H1 (cell line): ENCODE measurements at regions not wholly inside any gene's neighbourhood (a gene's known extent, or its start where the extent isn't known, plus 50 kb on each side); places are given as distances from the start of the nearest gene placed in this dataset.
A peak's percentile ranks its signal among the peaks of the same experiment; 100 is the strongest.

Experiments
- CTCF ChIA-PET: fragments of 300-600 bp; sonication (Branson Sonifier 250); formaldehyde crosslinking; loops from one replicate; lab custom pipeline; 2021; ENCODE audit not compliant: partially characterized antibody; lab: Charles Lee
- POLR2A ChIA-PET: fragments of 300-600 bp; sonication (Branson Sonifier 250); formaldehyde crosslinking; loops from one replicate; lab custom pipeline; 2021; ENCODE audit warnings: inconsistent platforms; ENCODE audit not compliant: partially characterized antibody; lab: Charles Lee
- DNase-seq, 2 experiments: peaks; one replicate each; pipeline versions ENCODE4 v3.0.0 to v3.0.0-alpha.2; 2010 to 2022; ENCODE audit warnings: low spot score in 2 of 2, low read depth in 1 of 2, mixed read lengths in 1 of 2
- FAIRE-seq: peaks from 2 replicates; lab custom pipeline; 2011; peaks lifted over from hg19 to GRCh38; lab: Jason Lieb, UNC
- H2AFZ ChIP-seq: 2 replicates; pipeline ENCODE4 v1.8.1; 2012; ENCODE audit warnings: low read length, inconsistent platforms
- H2AK5ac ChIP-seq: 2 replicates; pipeline ENCODE4 v1.6.1; 2013; ENCODE audit warnings: low read depth, low read length
- H2BK120ac ChIP-seq: replicated peaks from 2 replicates; pipeline ENCODE3; 2013; ENCODE audit warnings: low read depth, low read length, inconsistent platforms
- H2BK12ac ChIP-seq: 2 replicates; pipeline ENCODE4 v1.6.1; 2013; ENCODE audit warnings: low read depth, low read length
- H2BK15ac ChIP-seq: 2 replicates; pipeline ENCODE4 v1.6.1; 2013; ENCODE audit warnings: low read length
- H2BK20ac ChIP-seq: 2 replicates; pipeline ENCODE4 v1.6.1; 2013; ENCODE audit warnings: low read length
- H2BK5ac ChIP-seq: 2 replicates; pipeline ENCODE4 v1.6.1; 2013; ENCODE audit warnings: low read depth, low read length
- H3K14ac ChIP-seq: 2 replicates; pipeline ENCODE4 v1.6.1; 2013; ENCODE audit warnings: inconsistent platforms; ENCODE audit not compliant: insufficient read length
- H3K18ac ChIP-seq: 2 replicates; pipeline ENCODE4 v1.6.1; 2013; ENCODE audit warnings: low read length; ENCODE audit errors: extremely low read depth
- H3K23ac ChIP-seq: 2 replicates; pipeline ENCODE4 v1.6.1; 2013; ENCODE audit warnings: inconsistent platforms; ENCODE audit not compliant: insufficient read length
- H3K23me2 ChIP-seq: 2 replicates; pipeline ENCODE4 v1.6.1; 2013; ENCODE audit warnings: low read depth, low read length
- H3K27ac ChIP-seq: 2 replicates; pipeline ENCODE4 v1.6.1; 2011; ENCODE audit warnings: low read depth, low read length, inconsistent platforms
- H3K27me3 ChIP-seq, 4 experiments: replicated peaks in 1 of 4; 1 replicate in 1 of 4; 2 replicates in 3 of 4; pipeline versions ENCODE4 v1.6.1 to v1.8.1; 2011 to 2013; ENCODE audit warnings: low read length in 3 of 4, mild to moderate bottlenecking in 3 of 4, inconsistent platforms in 2 of 4, mixed read lengths in 2 of 4, moderate library complexity in 1 of 4; ENCODE audit not compliant: control insufficient read depth in 3 of 4, insufficient read depth in 3 of 4; ENCODE audit errors: extremely low read depth in 1 of 4
- H3K36me3 ChIP-seq, 4 experiments: 2 replicates each; pipeline versions ENCODE4 v1.6.1 to v1.8.1; 2011 to 2013; ENCODE audit warnings: mild to moderate bottlenecking in 4 of 4, low read length in 3 of 4, moderate library complexity in 2 of 4, control low read depth in 1 of 4, inconsistent platforms in 1 of 4; ENCODE audit not compliant: insufficient read depth in 4 of 4, control insufficient read depth in 2 of 4
- H3K4ac ChIP-seq: replicated peaks from 2 replicates; pipeline ENCODE3; 2013; ENCODE audit warnings: low read length, low read depth, mixed read lengths, inconsistent platforms; ENCODE audit not compliant: insufficient read length
- H3K4me1 ChIP-seq, 4 experiments: replicated peaks in 1 of 4; 1 replicate in 1 of 4; 2 replicates in 3 of 4; pipeline versions ENCODE4 v1.6.1 to v1.8.1; 2011 to 2013; ENCODE audit warnings: low read length in 3 of 4, inconsistent platforms in 2 of 4, mixed read lengths in 1 of 4; ENCODE audit not compliant: insufficient read depth in 4 of 4, control insufficient read depth in 3 of 4
- H3K4me2 ChIP-seq, 2 experiments: 2 replicates each; pipeline versions ENCODE4 v1.6.1 to v1.8.1; 2011 to 2013; ENCODE audit warnings: low read depth in 2 of 2, low read length in 2 of 2, control low read depth in 1 of 2, inconsistent platforms in 1 of 2, mild to moderate bottlenecking in 1 of 2; ENCODE audit not compliant: insufficient read depth in 1 of 2
- H3K4me3 ChIP-seq, 4 experiments: fragments of 200-600, 300-600 bp in 1 of 4; sonication (generic), shearing (Covaris generic), sonication (Bioruptor Twin) in 1 of 4; 2 replicates each; pipeline versions ENCODE4 v1.5.1 to v1.8.1; 2011 to 2016; ENCODE audit warnings: low read length in 4 of 4, low read depth in 3 of 4, control low read depth in 2 of 4, inconsistent platforms in 2 of 4, mild to moderate bottlenecking in 2 of 4, mixed read lengths in 1 of 4, moderate library complexity in 1 of 4; ENCODE audit not compliant: insufficient read depth in 2 of 4; ENCODE audit errors: extremely low read depth in 1 of 4
- H3K56ac ChIP-seq: replicated peaks from 2 replicates; pipeline ENCODE3; 2013; ENCODE audit warnings: low read depth, mild to moderate bottlenecking, mixed read lengths, low read length, inconsistent platforms; ENCODE audit not compliant: insufficient read length
- H3K79me1 ChIP-seq: 2 replicates; pipeline ENCODE4 v1.6.1; 2013; ENCODE audit warnings: low read depth, low read length, control low read depth
- H3K79me2 ChIP-seq, 2 experiments: 2 replicates each; pipeline versions ENCODE4 v1.6.1 to v1.8.1; 2012 to 2013; ENCODE audit warnings: low read length in 2 of 2, mild to moderate bottlenecking in 2 of 2, inconsistent platforms in 1 of 2; ENCODE audit not compliant: insufficient read depth in 2 of 2, control insufficient read depth in 1 of 2
- H3K9ac ChIP-seq, 4 experiments: replicated peaks in 1 of 4; 1 replicate in 1 of 4; 2 replicates in 3 of 4; pipeline versions ENCODE4 v1.6.1 to v1.8.1; 2011 to 2013; ENCODE audit warnings: low read depth in 3 of 4, low read length in 3 of 4, control low read depth in 2 of 4, mild to moderate bottlenecking in 2 of 4, moderate library complexity in 2 of 4, inconsistent platforms in 1 of 4; ENCODE audit errors: extremely low read depth in 1 of 4
- H3K9me3 ChIP-seq, 2 experiments: 2 replicates each; pipeline versions ENCODE4 v1.6.1 to v1.8.1; 2012 to 2013; ENCODE audit warnings: mild to moderate bottlenecking in 2 of 2, moderate library complexity in 2 of 2, control low read depth in 1 of 2, inconsistent platforms in 1 of 2, low read depth in 1 of 2, low read length in 1 of 2, mixed read lengths in 1 of 2; ENCODE audit not compliant: insufficient read depth in 2 of 2
- H4K20me1 ChIP-seq, 2 experiments: replicated peaks in 1 of 2; 2 replicates each; pipeline versions ENCODE3 to v1.8.1; 2011 to 2013; ENCODE audit warnings: inconsistent platforms in 2 of 2, low read length in 2 of 2, mild to moderate bottlenecking in 1 of 2; ENCODE audit not compliant: insufficient read depth in 2 of 2, control insufficient read depth in 1 of 2
- H4K5ac ChIP-seq: 2 replicates; pipeline ENCODE4 v1.6.1; 2013; ENCODE audit warnings: low read length, low read depth, mixed read lengths, inconsistent platforms; ENCODE audit not compliant: insufficient read length
- H4K8ac ChIP-seq: 2 replicates; pipeline ENCODE4 v1.8.0; 2013; ENCODE audit warnings: mild to moderate bottlenecking, moderate library complexity, low read length, inconsistent platforms; ENCODE audit not compliant: insufficient read depth; ENCODE audit errors: extremely low read depth
- H4K91ac ChIP-seq: replicated peaks from 2 replicates; pipeline ENCODE3; 2013; ENCODE audit warnings: low read length, mixed read lengths, inconsistent platforms; ENCODE audit not compliant: insufficient read length
- ASH2L ChIP-seq: fragments of 200-600, 300-600 bp; sonication (generic); IDR thresholded peaks from one replicate; pipeline ENCODE4 v1.7.1; 2017; ENCODE audit warnings: low read length
- BCL11A ChIP-seq, 2 experiments: IDR thresholded peaks; one replicate each; pipeline ENCODE4 v1.6.1; 2011; ENCODE audit warnings: low read depth in 2 of 2, low read length in 2 of 2, mild to moderate bottlenecking in 2 of 2
- CBX5 ChIP-seq: fragments of 300-800, 300-1000 bp; sonication (generic); IDR thresholded peaks from 2 replicates; pipeline ENCODE4 v1.7.1; 2016; ENCODE audit warnings: antibody characterized with exemption, low read length, low read depth
- CEBPB ChIP-seq: IDR thresholded peaks from 2 replicates; pipeline ENCODE4 v1.6.1; 2012; ENCODE audit warnings: low read depth, low read length
- CHD1 ChIP-seq: IDR thresholded peaks from 2 replicates; pipeline ENCODE4 v1.6.1; 2012; ENCODE audit warnings: low read depth, low read length, improper control_type of control experiment
- KDM1A ChIP-seq: fragments of 200-600, 300-600 bp; sonication (generic); IDR thresholded peaks from 2 replicates; pipeline ENCODE4 v1.7.1; 2016; ENCODE audit warnings: mild to moderate bottlenecking, low read length, borderline replicate concordance
- KDM4A ChIP-seq: IDR thresholded peaks from one replicate; pipeline ENCODE4 v1.7.1; 2012; ENCODE audit warnings: low read depth, mild to moderate bottlenecking, moderate library complexity, low read length, inconsistent platforms; ENCODE audit not compliant: severe bottlenecking
- MAFK ChIP-seq: IDR thresholded peaks from 2 replicates; pipeline ENCODE4 v1.6.1; 2012; ENCODE audit warnings: low read depth, mild to moderate bottlenecking, improper control_type of control experiment, low read length
- SAP30 ChIP-seq: fragments of 300-600 bp; sonication (generic); IDR thresholded peaks from 2 replicates; pipeline ENCODE4 v1.7.1; 2012; ENCODE audit warnings: low read length, moderate library complexity, mild to moderate bottlenecking, inconsistent platforms; ENCODE audit not compliant: insufficient read depth, insufficient replicate concordance
- SP2 ChIP-seq: IDR thresholded peaks from 2 replicates; pipeline ENCODE4 v1.6.1; 2012; ENCODE audit warnings: mild to moderate bottlenecking, low read length, inconsistent platforms
- WGBS, 2 experiments: shearing (Covaris generic) in 1 of 2; methylation state at CpG; one replicate each; pipeline versions ENCODE4 v1.1.6 to v1.1.7; 2013 to 2015; ENCODE audit warnings: low lambda C conversion rate in 2 of 2, mixed read lengths in 2 of 2, inconsistent platforms in 1 of 2, low coverage in 1 of 2, missing lambda C conversion rate in 1 of 2; ENCODE audit not compliant: insufficient replicate concordance in 2 of 2, insufficient coverage in 1 of 2, insufficient read length in 1 of 2; ENCODE audit errors: extremely low coverage in 1 of 2, missing lambda C conversion rate in 1 of 2; 5-methylcytosine and 5-hydroxymethylcytosine counted together

DNA sequence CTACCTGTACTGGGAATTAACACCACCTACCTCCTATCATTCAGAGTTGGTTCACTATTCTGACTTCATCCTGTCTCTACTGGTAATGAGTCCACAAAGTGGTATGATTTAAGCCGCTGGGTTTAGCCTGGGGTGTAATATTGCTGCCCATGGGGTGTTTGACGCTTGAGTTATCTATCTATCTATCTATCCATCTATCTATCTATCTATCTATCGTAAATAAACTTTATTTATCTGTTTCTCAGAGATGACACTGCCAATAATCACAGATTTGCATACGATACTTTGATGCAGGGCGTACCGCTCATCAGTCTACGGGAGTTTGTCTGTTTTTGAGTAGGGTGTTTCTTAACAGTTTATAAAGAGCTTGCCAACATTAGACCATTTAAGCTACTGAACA lies 73.6 kb upstream of the ZNF184 start:
- no peaks in the 10 kb centered on the region for H4K20me1 ChIP-seq
- H3K79me1 ChIP-seq = no peaks in the 10 kb centered on the region
- no peak overlapping the region for H2BK15ac ChIP-seq
- no peak overlapping the region for H2AK5ac ChIP-seq
- WGBS, 2 experiments = 93% methylated on average over 7 of the region's 7 CpGs; no CpG with 5 or more reads in 1 of the 2 experiments
- TF ChIP-seq SP2 (no peak), MAFK (no peak), SAP30 (no peak), KDM1A (no peak), ASH2L (no peak), CBX5 (no peak), CHD1 (no peak), KDM4A (no peak), BCL11A (IDR thresholded peaks at IDR 0.05; ENCODE audit: low read depth in 2 of 2, low read length in 2 of 2) (no peak), CEBPB (no peak)
- TF ChIP-seq, all 59 proteins: peak for 0
- peaks cover 3% of the 10 kb centered on the region for H3K23me2 ChIP-seq
- no peak for FAIRE-seq
- no peaks in the 10 kb centered on the region; a peak in 1 of 7 replicates for H3K4me1 ChIP-seq
- H3K27ac ChIP-seq = no peak overlapping the region
- H3K9me3 ChIP-seq = no peaks in the 10 kb centered on the region
- H3K27me3 ChIP-seq = no peaks in the 10 kb centered on the region; a peak in 1 of 7 replicates
- H2BK120ac ChIP-seq = no peak overlapping the region
- no peak for DNase-seq
- no peak overlapping the region for H3K9ac ChIP-seq
- no peaks in the 10 kb centered on the region for H3K79me2 ChIP-seq
- no peak overlapping the region for H2BK5ac ChIP-seq
- no peak overlapping the region for H2AFZ ChIP-seq
- no peaks in the 10 kb centered on the region for H3K36me3 ChIP-seq
- no peak overlapping the region for H4K8ac ChIP-seq
- H2BK12ac ChIP-seq = no peak overlapping the region
- peak overlapping the region in 1 of 2 experiments; percentile 66; a peak in 2 of 4 replicates for H3K4me2 ChIP-seq
- no peak overlapping the region for H3K4ac ChIP-seq
- ChIA-PET POLR2A (interaction anchor here (1.5 kb wide), 1 partner anchor 399 kb away, joined by 4 read pairs; a partner anchor contains a TSS), CTCF (interaction anchor here (1.8 to 2.3 kb wide), 2 partner anchors 18 to 37 kb away, joined by 4 to 6 read pairs; no protein-coding TSS in a partner anchor)
- H3K18ac ChIP-seq = no peak overlapping the region
- H3K4me3 ChIP-seq = peak overlapping the region in 2 of 4 experiments; percentile 97; a peak in 3 of 8 replicates
- no peak overlapping the region for H3K23ac ChIP-seq
- no peak overlapping the region for H3K14ac ChIP-seq
- no peak overlapping the region for H3K56ac ChIP-seq
- H4K91ac ChIP-seq = no peak overlapping the region
- H2BK20ac ChIP-seq = no peak overlapping the region
- no peak overlapping the region for H4K5ac ChIP-seq
